Cardiac fibroblast (primary cell): ENCODE measurements at regions not wholly inside any gene's neighbourhood (a gene's known extent, or its start where the extent isn't known, plus 50 kb on each side); places are given as distances from the start of the nearest gene placed in this dataset.
"Not testable (repeated sequence)": the region's sequence is repeated elsewhere in the genome, so short reads cannot be mapped to it uniquely, and the experiment has no call there.

ENCODE experiments used
- DNase-seq, 2 donors: peaks; one replicate each; pipeline versions ENCODE4 v3.0.0 to v3.0.0-alpha.2; 2010; ENCODE audit warnings: low read depth in 2 of 2
- H3K4me3 ChIP-seq, 2 donors: replicated peaks in 1 of 2; 1 replicate in 1 of 2; 2 replicates in 1 of 2; pipeline ENCODE4 v1.5.1; 2011; ENCODE audit warnings: low read depth in 2 of 2, low read length in 2 of 2, mild to moderate bottlenecking in 2 of 2, moderate library complexity in 1 of 2
- TF ChIP-seq, protein P1 (sequence below): IDR thresholded peaks from one replicate; pipeline ENCODE4 v1.5.1; 2011; ENCODE audit warnings: low read depth, mild to moderate bottlenecking, low read length, inconsistent platforms

- DNase-seq, result peak in 1 of 2 donors; percentile 39
- no peak overlapping the region for H3K4me3 ChIP-seq
- TF ChIP-seq, protein P1, sequence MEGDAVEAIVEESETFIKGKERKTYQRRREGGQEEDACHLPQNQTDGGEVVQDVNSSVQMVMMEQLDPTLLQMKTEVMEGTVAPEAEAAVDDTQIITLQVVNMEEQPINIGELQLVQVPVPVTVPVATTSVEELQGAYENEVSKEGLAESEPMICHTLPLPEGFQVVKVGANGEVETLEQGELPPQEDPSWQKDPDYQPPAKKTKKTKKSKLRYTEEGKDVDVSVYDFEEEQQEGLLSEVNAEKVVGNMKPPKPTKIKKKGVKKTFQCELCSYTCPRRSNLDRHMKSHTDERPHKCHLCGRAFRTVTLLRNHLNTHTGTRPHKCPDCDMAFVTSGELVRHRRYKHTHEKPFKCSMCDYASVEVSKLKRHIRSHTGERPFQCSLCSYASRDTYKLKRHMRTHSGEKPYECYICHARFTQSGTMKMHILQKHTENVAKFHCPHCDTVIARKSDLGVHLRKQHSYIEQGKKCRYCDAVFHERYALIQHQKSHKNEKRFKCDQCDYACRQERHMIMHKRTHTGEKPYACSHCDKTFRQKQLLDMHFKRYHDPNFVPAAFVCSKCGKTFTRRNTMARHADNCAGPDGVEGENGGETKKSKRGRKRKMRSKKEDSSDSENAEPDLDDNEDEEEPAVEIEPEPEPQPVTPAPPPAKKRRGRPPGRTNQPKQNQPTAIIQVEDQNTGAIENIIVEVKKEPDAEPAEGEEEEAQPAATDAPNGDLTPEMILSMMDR, result no peak
Observed at GRCh38 chr2:194826241-194826640, 830.8 kb upstream of the SLC39A10 start.

GRCh38 chr2:194824450-194824849 lies 832.6 kb upstream of the SLC39A10 start:
- TF ChIP-seq, protein P1, result no peak
- no peak overlapping the region for H3K4me3 ChIP-seq
- DNase-seq, result no peak

DNA sequence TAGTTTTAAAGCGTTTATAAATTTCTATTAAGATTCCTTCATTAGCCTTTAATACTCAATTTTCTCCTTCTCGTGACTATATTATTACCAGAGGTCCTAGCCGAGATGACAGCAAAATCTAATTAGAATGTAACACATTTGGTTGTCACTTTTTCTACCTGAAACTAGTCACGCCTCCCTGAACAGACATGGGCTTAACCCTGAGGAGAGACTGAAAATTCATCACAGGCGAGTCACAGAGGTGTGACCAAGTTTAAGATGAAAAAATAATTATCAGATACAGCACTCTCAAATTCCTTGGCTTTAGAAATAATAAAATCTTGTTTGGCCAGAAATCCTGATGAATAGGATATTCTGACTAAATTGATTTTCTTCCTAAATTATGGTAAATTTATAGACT lies 834.4 kb upstream of the SLC39A10 start:
- DNase-seq, result no peak
- TF ChIP-seq, protein P1, result no peak
- no peak overlapping the region for H3K4me3 ChIP-seq

- no peak overlapping the region for H3K4me3 ChIP-seq
- DNase-seq, result no peak
- TF ChIP-seq, protein P1, result no peak
Observed at GRCh38 chr2:194822097-194822496, 834.9 kb upstream of the SLC39A10 start.

GRCh38 chr2:194819367-194819766 lies 837.7 kb upstream of the SLC39A10 start:
- TF ChIP-seq, protein P1, result no peak

GRCh38 chr2:194815475-194815874 lies 841.6 kb upstream of the SLC39A10 start:
- TF ChIP-seq, protein P1, result no peak
- peak in 1 of 2 donors; percentile 7 for DNase-seq
- H3K4me3 ChIP-seq, result no peak overlapping the region

More at GRCh38 chr2:194819367-194819766, 837.7 kb upstream of the SLC39A10 start:
- peak in 1 of 2 donors; percentile 7 for DNase-seq
- H3K4me3 ChIP-seq, result no peak overlapping the region

- H3K4me3 ChIP-seq, result no peak overlapping the region
- TF ChIP-seq, protein P1, result no peak
- no peak for DNase-seq
Observed at GRCh38 chr2:194802589-194802988, 854.4 kb upstream of the SLC39A10 start.

GRCh38 chr2:194787071-194787470 lies 870.0 kb upstream of the SLC39A10 start:
- not testable (repeated sequence) for H3K4me3 ChIP-seq, DNase-seq

- H3K4me3 ChIP-seq, DNase-seq: not testable (repeated sequence)
Observed at GRCh38 chr2:194771394-194771793, 885.6 kb upstream of the SLC39A10 start.
